DOHH2 (cell line): ENCODE measurements at regions not wholly inside any gene's neighbourhood (a gene's known extent, or its start where the extent isn't known, plus 50 kb on each side); places are given as distances from the start of the nearest gene placed in this dataset.
"Not testable (repeated sequence)": the region's sequence is repeated elsewhere in the genome, so short reads cannot be mapped to it uniquely, and the experiment has no call there.

Experiments used
- CTCF ChIP-seq: fragments of 200-600 bp; sonication (generic); IDR thresholded peaks from one replicate; pipeline ENCODE4 v1.5.1; 2014; ENCODE audit warnings: antibody characterized with exemption, mild to moderate bottlenecking, low read depth, low read length; ENCODE audit not compliant: poor library complexity, severe bottlenecking
- EZH2phosphoT487 ChIP-seq: fragments of 200-600 bp; sonication (generic); IDR thresholded peaks from 2 replicates; pipeline ENCODE4 v1.6.1; 2017; ENCODE audit warnings: borderline replicate concordance, mild to moderate bottlenecking, antibody characterized with exemption, low read length, moderate library complexity, mixed read lengths

GRCh38 chrX:63204266-63205074, 146.7 kb downstream of the SPIN4 start:
- not testable (repeated sequence) for TF ChIP-seq CTCF, EZH2phosphoT487
